IMR-90 (cell line): ENCODE measurements at regions not wholly inside any gene's neighbourhood (a gene's known extent, or its start where the extent isn't known, plus 50 kb on each side); places are given as distances from the start of the nearest gene placed in this dataset.

Source experiments
- ATAC-seq: fragments of 200-7000 bp; cut with Tn5 transposase; 2 replicates; pipeline ENCODE4 v1.9.1; 2020; ENCODE audit warnings: low read depth, mild to moderate bottlenecking, moderate library complexity
- BruUV-seq: library from RNA; stranded (reverse); fragments of 400-500 nt; replicated peaks from 2 replicates; lab custom pipeline; 2021; lab: Mats Ljungman, UMichigan
- CTCF ChIA-PET: fragments of 300-600 bp; formaldehyde crosslinking; extraction: SDS; loops from one replicate; lab custom pipeline; 2021; ENCODE audit warnings: antibody characterized with exemption; lab: Yijun Ruan, JAX
- POLR2A ChIA-PET: fragments of 300-600 bp; sonication (Branson Sonifier 250); formaldehyde crosslinking; loops from one replicate; lab custom pipeline; 2022; ENCODE audit warnings: antibody characterized with exemption; ENCODE audit not compliant: unreplicated experiment; lab: Charles Lee
- DNase-seq: peaks from one replicate; pipeline ENCODE4 v3.0.0; 2013
- H2AFZ ChIP-seq: replicated peaks from 2 replicates; pipeline ENCODE3; 2013; ENCODE audit warnings: low read length, mild to moderate bottlenecking; ENCODE audit not compliant: poor library complexity
- H2AK5ac ChIP-seq: 2 replicates; pipeline ENCODE4 v1.6.1; 2013; ENCODE audit warnings: low read depth, low read length, inconsistent platforms
- H2AK9ac ChIP-seq: replicated peaks from 2 replicates; pipeline ENCODE3; 2013; ENCODE audit warnings: mild to moderate bottlenecking, low read depth, low read length, moderate library complexity; ENCODE audit not compliant: poor library complexity
- H2BK120ac ChIP-seq: 2 replicates; pipeline ENCODE4 v1.6.1; 2013; ENCODE audit warnings: low read depth, low read length, inconsistent platforms
- H2BK15ac ChIP-seq: 3 replicates; pipeline ENCODE4 v1.6.1; 2013; ENCODE audit warnings: low read depth, low read length, inconsistent platforms
- H2BK20ac ChIP-seq: 2 replicates; pipeline ENCODE4 v1.6.1; 2013; ENCODE audit warnings: low read depth, mild to moderate bottlenecking, inconsistent platforms, low read length, moderate library complexity
- H2BK5ac ChIP-seq: 2 replicates; pipeline ENCODE4 v1.6.1; 2013; ENCODE audit warnings: mild to moderate bottlenecking, low read depth, low read length, inconsistent platforms; ENCODE audit not compliant: poor library complexity, severe bottlenecking
- H3K14ac ChIP-seq: replicated peaks from 2 replicates; pipeline ENCODE4 v1.6.1; 2013; ENCODE audit warnings: low read depth, low read length, inconsistent platforms
- H3K18ac ChIP-seq: 2 replicates; pipeline ENCODE4 v1.6.1; 2013; ENCODE audit warnings: low read depth, low read length, control low read depth
- H3K23ac ChIP-seq: 2 replicates; pipeline ENCODE4 v1.6.1; 2013; ENCODE audit warnings: low read depth, low read length, inconsistent platforms
- H3K27ac ChIP-seq: 2 replicates; pipeline ENCODE4 v1.5.1; 2013; ENCODE audit warnings: mild to moderate bottlenecking, control low read depth, low read length; ENCODE audit not compliant: insufficient read depth
- H3K27me3 ChIP-seq: 2 replicates; pipeline ENCODE4 v1.6.1; 2013; ENCODE audit warnings: low read length; ENCODE audit not compliant: control insufficient read depth, insufficient read depth
- H3K36me3 ChIP-seq: 2 replicates; pipeline ENCODE4 v1.6.1; 2013; ENCODE audit warnings: low read length, mixed read lengths; ENCODE audit not compliant: control insufficient read depth, insufficient read depth
- H3K4ac ChIP-seq: 2 replicates; pipeline ENCODE4 v1.6.1; 2013; ENCODE audit warnings: low read depth, low read length, inconsistent platforms
- H3K4me1 ChIP-seq: 2 replicates; pipeline ENCODE4 v1.6.1; 2013; ENCODE audit warnings: low read length, mixed read lengths; ENCODE audit not compliant: control insufficient read depth, insufficient read depth
- H3K4me2 ChIP-seq: 2 replicates; pipeline ENCODE4 v1.6.1; 2013; ENCODE audit warnings: low read depth, mild to moderate bottlenecking, control low read depth, low read length, moderate library complexity
- H3K4me3 ChIP-seq: 2 replicates; pipeline ENCODE4 v1.5.1; 2013; ENCODE audit warnings: low read depth, mild to moderate bottlenecking, control low read depth, low read length, moderate library complexity; ENCODE audit not compliant: insufficient read depth
- H3K56ac ChIP-seq: 2 replicates; pipeline ENCODE4 v1.6.1; 2013; ENCODE audit warnings: low read length, inconsistent platforms; ENCODE audit not compliant: insufficient read depth; ENCODE audit errors: extremely low read depth
- H3K79me1 ChIP-seq, 2 experiments: 2 replicates each; pipeline ENCODE4 v1.6.1; 2013; ENCODE audit warnings: low read length in 2 of 2, inconsistent platforms in 1 of 2, low read depth in 1 of 2
- H3K9ac ChIP-seq: 2 replicates; pipeline ENCODE4 v1.6.1; 2013; ENCODE audit warnings: low read depth, low read length, control low read depth
- H3K9me1 ChIP-seq: 2 replicates; pipeline ENCODE4 v1.6.1; 2013; ENCODE audit warnings: low read length, inconsistent platforms; ENCODE audit not compliant: insufficient read depth
- H3K9me3 ChIP-seq: 2 replicates; pipeline ENCODE4 v1.6.1; 2013; ENCODE audit warnings: low read length; ENCODE audit not compliant: control insufficient read depth, insufficient read depth
- H4K20me1 ChIP-seq: 2 replicates; pipeline ENCODE4 v1.6.1; 2013; ENCODE audit warnings: low read length, inconsistent platforms; ENCODE audit not compliant: insufficient read depth
- H4K5ac ChIP-seq: 2 replicates; pipeline ENCODE4 v1.6.1; 2013; ENCODE audit warnings: mild to moderate bottlenecking, low read depth, low read length, control low read depth
- H4K8ac ChIP-seq, 2 experiments: 2 replicates each; pipeline ENCODE4 v1.6.1; 2013; ENCODE audit warnings: low read depth in 2 of 2, low read length in 2 of 2, control low read depth in 1 of 2, inconsistent platforms in 1 of 2
- H4K91ac ChIP-seq: 2 replicates; pipeline ENCODE4 v1.6.1; 2013; ENCODE audit warnings: low read depth, low read length, inconsistent platforms; ENCODE audit not compliant: insufficient read depth
- BHLHE40 ChIP-seq: fragments of 150-350 bp; IDR thresholded peaks from 2 replicates; pipeline ENCODE4 v1.6.1; 2016; ENCODE audit warnings: mild to moderate bottlenecking, low read depth, low read length
- FOS ChIP-seq: fragments of 150-350 bp; IDR thresholded peaks from 2 replicates; pipeline ENCODE4 v1.6.1; 2016; ENCODE audit warnings: low read depth, low read length
- MAZ ChIP-seq: IDR thresholded peaks from 2 replicates; pipeline ENCODE4 v1.6.1; 2012; ENCODE audit warnings: low read depth, mild to moderate bottlenecking, low read length, improper control_type of control experiment, moderate library complexity, borderline replicate concordance
- RCOR1 ChIP-seq: IDR thresholded peaks from 2 replicates; pipeline ENCODE4 v1.6.1; 2012; ENCODE audit warnings: mild to moderate bottlenecking, low read length, improper control_type of control experiment; ENCODE audit not compliant: insufficient replicate concordance
- RFX5 ChIP-seq: IDR thresholded peaks from 2 replicates; pipeline ENCODE4 v1.8.0; 2012; ENCODE audit warnings: low read depth, mild to moderate bottlenecking, low read length, moderate library complexity
- SMC3 ChIP-seq: fragments of 150-350 bp; IDR thresholded peaks from 2 replicates; pipeline ENCODE4 v1.6.1; 2016; ENCODE audit warnings: low read depth, mild to moderate bottlenecking, antibody characterized with exemption, low read length, moderate library complexity
- WGBS, 2 experiments: methylation state at CpG; one replicate each; pipeline versions ENCODE4 v1.1.5 to v1.1.7; 2013; ENCODE audit warnings: missing lambda C conversion rate in 2 of 2; ENCODE audit not compliant: insufficient read length in 1 of 2; ENCODE audit errors: extremely low coverage in 2 of 2; 5-methylcytosine and 5-hydroxymethylcytosine counted together
- dilution Hi-C: fragments of 300-500 bp; cut with HindIII; formaldehyde crosslinking; loops from one replicate; pipeline ENCODE4 v1.14.3; 2018; ENCODE audit warnings: low sequenced_read_pairs; ENCODE audit not compliant: unreplicated experiment
- in situ Hi-C: fragments of 300-500 bp; cut with MboI; formaldehyde crosslinking; loops from 3 replicates; pipeline ENCODE4 v1.14.3; 2019; ENCODE audit warnings: low sequenced_read_pairs, inconsistent platforms, mixed read lengths
- intact Hi-C: fragments of 100-400 bp; cut with micrococcal nuclease; formaldehyde crosslinking; loops from 2 replicates; pipeline ENCODE4 v1.10.0; 2022

GRCh38 chr6:26280407-26280806 lies 84.6 kb upstream of the BTN3A2 start:
- no TSS peak for BruUV-seq
- Histone ChIP-seq H3K4me3 (no peak overlapping the region), H2AFZ (no peak overlapping the region), H2AK9ac (no peak overlapping the region), H2BK20ac (no peak overlapping the region), H3K23ac (no peak overlapping the region), H4K91ac (no peak overlapping the region), H3K9me3 (no peaks in the 10 kb centered on the region), H3K27me3 (no peaks in the 10 kb centered on the region), H3K27ac (no peak overlapping the region), H2BK120ac (no peak overlapping the region), H3K14ac (no peak overlapping the region), H4K20me1 (no peaks in the 10 kb centered on the region), H3K4me2 (no peak overlapping the region), H3K56ac (no peak overlapping the region), H3K9me1 (no peaks in the 10 kb centered on the region; the same call in 1 of the 2 replicates), H3K4me1 (peaks cover 2% of the 10 kb centered on the region), H2BK15ac (no peak overlapping the region), H3K36me3 (no peaks in the 10 kb centered on the region), H4K8ac (no peak overlapping the region), H3K79me1 (peaks cover 6 to 15% of the 10 kb centered on the region in 2 experiments), H3K9ac (no peak overlapping the region), H2AK5ac (no peak overlapping the region), H2BK5ac (no peak overlapping the region), H3K4ac (no peak overlapping the region), H3K18ac (no peak overlapping the region), H4K5ac (no peak overlapping the region)
- no CpG with 5 or more reads among the region's 1 CpG for WGBS, 2 experiments
- intact Hi-C loops (no loop called here), dilution Hi-C loops (no loop called here), in situ Hi-C loops (loop anchor here (25.0 kb wide), 1 partner anchor 857 kb away; a partner anchor contains a TSS)
- ATAC-seq (no peak), DNase-seq (no peak)
- CTCF ChIA-PET = no interaction called here
- TF ChIP-seq BHLHE40 = no peak
- no peak for TF ChIP-seq RCOR1
- TF ChIP-seq MAZ = no peak
- TF ChIP-seq FOS = no peak
- TF ChIP-seq RFX5 = no peak
- TF ChIP-seq SMC3 = no peak
- POLR2A ChIA-PET = no interaction called here
